Brain microvascular endothelial cell (primary cell): ENCODE measurements at regions not wholly inside any gene's neighbourhood (a gene's known extent, or its start where the extent isn't known, plus 50 kb on each side); places are given as distances from the start of the nearest gene placed in this dataset.

Source experiments
- DNase-seq: peaks from one replicate; pipeline ENCODE4 v3.0.0-alpha.2; 2020
- H3K27ac ChIP-seq: fragments of 250-450 bp; sonication (Bioruptor Pico); 2 replicates; pipeline ENCODE4 v1.5.1; 2020; ENCODE audit warnings: mild to moderate bottlenecking, moderate library complexity
- H3K27me3 ChIP-seq: fragments of 250-450 bp; sonication (Bioruptor Pico); replicated peaks from 2 replicates; pipeline ENCODE4 v1.5.1; 2020; ENCODE audit warnings: mild to moderate bottlenecking
- H3K36me3 ChIP-seq: fragments of 250-450 bp; sonication (Bioruptor Pico); replicated peaks from 2 replicates; pipeline ENCODE4 v1.5.1; 2020; ENCODE audit warnings: mild to moderate bottlenecking
- H3K4me3 ChIP-seq: 2 replicates; pipeline ENCODE4 v1.5.1; 2011; ENCODE audit warnings: low read depth, mild to moderate bottlenecking, control low read depth, low read length, moderate library complexity
- in situ Hi-C: cut with HindIII; loops from 2 replicates; pipeline ENCODE4 v1.10.0; 2017; ENCODE audit warnings: low sequenced_read_pairs, low pct_ligation_motif_present
- TF ChIP-seq, protein P1 (sequence below): IDR thresholded peaks from 2 replicates; pipeline ENCODE4 v1.5.1; 2011; ENCODE audit warnings: low read depth, mild to moderate bottlenecking, moderate library complexity, low read length, control low read depth, inconsistent platforms; ENCODE audit errors: missing control alignments

DNA sequence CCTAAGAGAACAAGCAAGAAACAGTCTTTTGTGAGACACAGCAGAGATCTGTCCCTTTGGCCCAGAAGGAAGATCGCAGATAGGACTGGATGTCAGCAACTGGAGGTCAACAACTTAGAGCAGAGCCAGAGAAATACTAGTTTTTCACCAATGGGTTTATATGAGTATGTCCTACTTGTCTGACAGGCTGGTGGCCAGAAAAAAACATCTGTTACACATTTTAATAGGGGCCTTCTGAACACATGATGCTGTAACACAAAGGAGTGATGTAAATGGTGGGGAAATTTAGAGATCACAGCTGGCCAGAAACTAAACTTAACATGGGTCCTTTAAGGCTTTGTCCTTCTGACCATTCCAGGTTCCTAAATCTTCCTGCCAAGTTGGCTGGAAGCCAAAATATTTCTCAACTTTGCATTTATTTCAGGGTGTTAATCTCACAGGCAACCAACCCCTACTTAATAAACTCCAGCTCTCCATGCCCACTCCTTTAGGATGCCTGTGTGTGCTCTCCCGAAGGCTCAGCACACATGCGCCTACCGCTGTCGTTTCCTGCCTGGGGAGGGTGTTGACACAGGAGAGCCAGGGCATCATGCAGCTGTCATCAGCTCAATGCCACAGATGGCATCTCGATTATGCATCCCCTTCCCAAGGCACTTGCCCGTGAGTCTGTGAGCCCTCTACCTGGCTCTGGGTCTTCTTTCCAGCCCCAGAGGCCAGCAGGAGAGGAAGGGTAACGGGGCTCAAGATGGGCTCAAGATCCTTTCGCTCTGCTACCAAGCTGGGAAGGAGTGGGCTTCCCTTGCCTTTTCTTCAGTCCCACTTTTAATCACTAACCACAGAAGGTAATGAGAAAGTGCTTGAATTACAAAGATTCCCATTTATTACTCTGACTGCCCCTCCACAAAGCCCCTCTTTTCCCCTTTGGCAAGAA, 252.5 kb downstream of the ETAA1 start:
- DNase-seq, result no peak
- Histone ChIP-seq H3K27me3 (no peaks in the 10 kb centered on the region), H3K27ac (no peak overlapping the region), H3K36me3 (no peaks in the 10 kb centered on the region), H3K4me3 (no peak overlapping the region)
- TF ChIP-seq, protein P1, sequence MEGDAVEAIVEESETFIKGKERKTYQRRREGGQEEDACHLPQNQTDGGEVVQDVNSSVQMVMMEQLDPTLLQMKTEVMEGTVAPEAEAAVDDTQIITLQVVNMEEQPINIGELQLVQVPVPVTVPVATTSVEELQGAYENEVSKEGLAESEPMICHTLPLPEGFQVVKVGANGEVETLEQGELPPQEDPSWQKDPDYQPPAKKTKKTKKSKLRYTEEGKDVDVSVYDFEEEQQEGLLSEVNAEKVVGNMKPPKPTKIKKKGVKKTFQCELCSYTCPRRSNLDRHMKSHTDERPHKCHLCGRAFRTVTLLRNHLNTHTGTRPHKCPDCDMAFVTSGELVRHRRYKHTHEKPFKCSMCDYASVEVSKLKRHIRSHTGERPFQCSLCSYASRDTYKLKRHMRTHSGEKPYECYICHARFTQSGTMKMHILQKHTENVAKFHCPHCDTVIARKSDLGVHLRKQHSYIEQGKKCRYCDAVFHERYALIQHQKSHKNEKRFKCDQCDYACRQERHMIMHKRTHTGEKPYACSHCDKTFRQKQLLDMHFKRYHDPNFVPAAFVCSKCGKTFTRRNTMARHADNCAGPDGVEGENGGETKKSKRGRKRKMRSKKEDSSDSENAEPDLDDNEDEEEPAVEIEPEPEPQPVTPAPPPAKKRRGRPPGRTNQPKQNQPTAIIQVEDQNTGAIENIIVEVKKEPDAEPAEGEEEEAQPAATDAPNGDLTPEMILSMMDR, result no peak
- in situ Hi-C loops, result no loop called here

GRCh38 chr2:67650291-67651133, 253.4 kb downstream of the ETAA1 start:
- DNase-seq, result peak; percentile 87
- Histone ChIP-seq H3K27me3 (no peaks in the 10 kb centered on the region), H3K27ac (no peak overlapping the region), H3K4me3 (no peak overlapping the region), H3K36me3 (no peaks in the 10 kb centered on the region)
- in situ Hi-C loops, result no loop called here
- TF ChIP-seq, protein P1, result peak; percentile 93

- Histone ChIP-seq H3K27me3 (no peaks in the 10 kb centered on the region), H3K36me3 (no peaks in the 10 kb centered on the region), H3K27ac (no peak overlapping the region), H3K4me3 (no peak overlapping the region)
- TF ChIP-seq, protein P1, result no peak
- no peak for DNase-seq
- in situ Hi-C loops, result no loop called here
Observed at GRCh38 chr2:67651565-67651964, 254.4 kb downstream of the ETAA1 start.

GRCh38 chr2:67652679-67653078, 255.5 kb downstream of the ETAA1 start:
- H3K4me3 ChIP-seq, result no peak overlapping the region
- DNase-seq, result no peak
- H3K27me3 ChIP-seq, result no peaks in the 10 kb centered on the region
- no peak overlapping the region for H3K27ac ChIP-seq
- TF ChIP-seq, protein P1, result no peak
- in situ Hi-C loops, result no loop called here
- H3K36me3 ChIP-seq, result no peaks in the 10 kb centered on the region

DNA sequence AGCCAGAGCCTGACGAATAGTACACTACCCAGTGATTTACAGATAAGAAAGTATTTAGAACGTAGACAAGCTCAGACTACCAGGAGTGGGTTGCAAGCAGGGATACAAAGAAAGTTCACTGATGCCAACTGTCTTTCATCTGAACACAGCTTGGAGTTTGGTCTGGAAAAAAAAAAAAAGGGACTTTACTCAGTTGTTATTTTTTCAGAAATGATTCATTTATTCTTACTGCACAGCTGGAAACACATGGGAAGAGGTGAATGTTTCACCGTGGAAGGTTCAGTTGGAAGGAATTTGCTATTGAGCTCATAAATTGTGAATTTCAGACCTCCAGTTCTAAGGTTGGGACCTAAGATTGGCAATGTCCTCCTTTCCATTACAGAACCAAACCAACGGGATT, 259.7 kb downstream of the ETAA1 start:
- Histone ChIP-seq H3K27me3 (no peaks in the 10 kb centered on the region), H3K27ac (no peak overlapping the region), H3K36me3 (no peaks in the 10 kb centered on the region), H3K4me3 (no peak overlapping the region)
- in situ Hi-C loops, result no loop called here
- TF ChIP-seq, protein P1, result no peak
- DNase-seq, result no peak
